CD14-positive monocyte (primary cell): ENCODE measurements at regions not wholly inside any gene's neighbourhood (a gene's known extent, or its start where the extent isn't known, plus 50 kb on each side); places are given as distances from the start of the nearest gene placed in this dataset.

Experiments used
- DNase-seq, 3 donors: peaks; one replicate each; pipeline ENCODE4 v3.0.0-alpha.2; 2011 to 2022
- H2AFZ ChIP-seq: 2 replicates; pipeline ENCODE4 v1.6.0; 2012; ENCODE audit warnings: mild to moderate bottlenecking, low read depth, low read length, inconsistent platforms; ENCODE audit not compliant: insufficient read depth, poor library complexity, severe bottlenecking
- H3K27ac ChIP-seq, 2 donors: 1 replicate in 1 of 2; 2 replicates in 1 of 2; pipeline ENCODE4 v1.5.1; 2012 to 2013; ENCODE audit warnings: low read length in 2 of 2, control low read depth in 1 of 2, inconsistent platforms in 1 of 2, low read depth in 1 of 2, mild to moderate bottlenecking in 1 of 2
- H3K27me3 ChIP-seq, 2 donors: one replicate each; pipeline versions ENCODE4 v1.6.0 to v1.6.1; 2011 to 2013; ENCODE audit warnings: low read length in 2 of 2; ENCODE audit not compliant: control insufficient read depth in 2 of 2, insufficient read depth in 2 of 2
- H3K36me3 ChIP-seq, 2 donors: replicated peaks in 1 of 2; 1 replicate in 1 of 2; 2 replicates in 1 of 2; pipeline versions ENCODE4 v1.5.1 to v1.6.1; 2012 to 2013; ENCODE audit warnings: low read length in 2 of 2, control low read depth in 1 of 2, inconsistent platforms in 1 of 2, mild to moderate bottlenecking in 1 of 2; ENCODE audit not compliant: insufficient read depth in 2 of 2, control insufficient read depth in 1 of 2
- H3K4me1 ChIP-seq, 2 donors: 1 replicate in 1 of 2; 2 replicates in 1 of 2; pipeline versions ENCODE4 v1.5.1 to v1.6.1; 2012 to 2013; ENCODE audit warnings: low read length in 2 of 2, control low read depth in 1 of 2, inconsistent platforms in 1 of 2, mild to moderate bottlenecking in 1 of 2, moderate library complexity in 1 of 2; ENCODE audit not compliant: insufficient read depth in 2 of 2, control insufficient read depth in 1 of 2
- H3K4me2 ChIP-seq: replicated peaks from 2 replicates; pipeline ENCODE3; 2012; ENCODE audit warnings: low read length, moderate library complexity, mild to moderate bottlenecking; ENCODE audit not compliant: poor library complexity, severe bottlenecking; ENCODE audit errors: extremely low read depth
- H3K4me3 ChIP-seq, 3 experiments: fragments of 200-600 bp in 1 of 3; sonication (generic) in 1 of 3; replicated peaks in 1 of 3; 1 replicate in 2 of 3; 2 replicates in 1 of 3; pipeline ENCODE4 v1.5.1; 2011 to 2013; ENCODE audit warnings: low read length in 3 of 3, mild to moderate bottlenecking in 3 of 3, control low read depth in 2 of 3, low read depth in 2 of 3, inconsistent platforms in 1 of 3, moderate library complexity in 1 of 3
- H3K79me2 ChIP-seq: 2 replicates; pipeline ENCODE4 v1.6.0; 2012; ENCODE audit warnings: mild to moderate bottlenecking, control low read depth, inconsistent platforms, low read length, moderate library complexity; ENCODE audit not compliant: insufficient read depth
- H3K9ac ChIP-seq: 2 replicates; pipeline ENCODE4 v1.6.0; 2017; ENCODE audit warnings: low read length, mild to moderate bottlenecking; ENCODE audit not compliant: insufficient read depth, poor library complexity, severe bottlenecking
- H3K9me3 ChIP-seq, 2 donors: replicated peaks in 1 of 2; 1 replicate in 1 of 2; 2 replicates in 1 of 2; pipeline versions ENCODE4 v1.5.1 to v1.6.1; 2012 to 2013; ENCODE audit warnings: low read length in 2 of 2, control low read depth in 1 of 2; ENCODE audit not compliant: control insufficient read depth in 1 of 2, insufficient read depth in 1 of 2
- H4K20me1 ChIP-seq: 2 replicates; pipeline ENCODE4 v1.6.0; 2012; ENCODE audit warnings: mild to moderate bottlenecking, low read length, control low read depth, moderate library complexity; ENCODE audit not compliant: insufficient read depth
- H3K27ac Mint-ChIP-seq, 7 donors: one replicate each; pipeline ENCODE4 v1.8.0; 2020; ENCODE audit warnings: mild to moderate bottlenecking in 7 of 7, mixed read lengths in 7 of 7, moderate library complexity in 6 of 7, inconsistent platforms in 2 of 7
- H3K27me3 Mint-ChIP-seq, 3 donors: one replicate each; pipeline ENCODE4 v1.8.0; 2021 to 2022; ENCODE audit warnings: low read depth in 3 of 3, mild to moderate bottlenecking in 3 of 3, mixed read lengths in 3 of 3, moderate library complexity in 3 of 3, inconsistent platforms in 1 of 3
- H3K36me3 Mint-ChIP-seq, 2 donors: one replicate each; pipeline ENCODE4 v1.8.0; 2020; ENCODE audit warnings: mixed read lengths in 2 of 2, inconsistent platforms in 1 of 2, mild to moderate bottlenecking in 1 of 2
- H3K4me1 Mint-ChIP-seq: one replicate; pipeline ENCODE4 v1.8.0; 2020; ENCODE audit warnings: mild to moderate bottlenecking, mixed read lengths
- H3K4me3 Mint-ChIP-seq, 2 donors: one replicate each; pipeline ENCODE4 v1.8.0; 2020; ENCODE audit warnings: mild to moderate bottlenecking in 2 of 2, mixed read lengths in 2 of 2, moderate library complexity in 1 of 2
- H3K9me3 Mint-ChIP-seq, 7 donors: one replicate each; pipeline ENCODE4 v1.8.0; 2020 to 2022; ENCODE audit warnings: mixed read lengths in 7 of 7, mild to moderate bottlenecking in 6 of 7, moderate library complexity in 6 of 7, inconsistent platforms in 2 of 7
- CTCF ChIP-seq: fragments of 200-600 bp; IDR thresholded peaks from one replicate; pipeline ENCODE4 v1.8.0; 2022; ENCODE audit warnings: antibody characterized with exemption, mild to moderate bottlenecking
- WGBS: methylation state at CpG from one replicate; pipeline ENCODE4 v1.1.5; 2013; ENCODE audit warnings: missing lambda C conversion rate; ENCODE audit not compliant: insufficient coverage; 5-methylcytosine and 5-hydroxymethylcytosine counted together
- intact Hi-C, 2 donors: fragments of 100-400 bp; cut with micrococcal nuclease; formaldehyde crosslinking; loops; one replicate each; pipeline versions ENCODE4 v1.15.0 to v1.15.1; 2023

- no peak overlapping the region for H3K4me3 ChIP-seq
- no peaks in the 10 kb centered on the region for H4K20me1 ChIP-seq
- H3K36me3 Mint-ChIP-seq, result no peaks in the 10 kb centered on the region
- WGBS, result no CpG with 5 or more reads among the region's 3 CpGs
- H3K9me3 Mint-ChIP-seq, result peaks cover 0 to 4% (median 2%) of the 10 kb centered on the region in 7 donors
- no peak overlapping the region for H2AFZ ChIP-seq
- no peaks in the 10 kb centered on the region for H3K9me3 ChIP-seq
- H3K4me1 ChIP-seq, result no peaks in the 10 kb centered on the region
- no peak overlapping the region for H3K9ac ChIP-seq
- no peak overlapping the region for H3K27ac ChIP-seq
- peaks cover 3 to 8% (median 7%) of the 10 kb centered on the region in 3 donors for H3K27me3 Mint-ChIP-seq
- no peak overlapping the region for H3K4me2 ChIP-seq
- DNase-seq, result no peak
- no peaks in the 10 kb centered on the region for H3K79me2 ChIP-seq
- intact Hi-C loops, result no loop called here
- no peaks in the 10 kb centered on the region for H3K36me3 ChIP-seq
- TF ChIP-seq CTCF, result no peak
- no peak overlapping the region for H3K4me3 Mint-ChIP-seq
- H3K4me1 Mint-ChIP-seq, result no peaks in the 10 kb centered on the region
- H3K27ac Mint-ChIP-seq, result peak overlapping the region in 1 of 7 donors; percentile 41
- peaks cover 0 to 3% of the 10 kb centered on the region in 2 donors for H3K27me3 ChIP-seq
These were observed 192.8 kb upstream of the B3GAT1 start for GRCh38 chr11:134604886-134605285.

GRCh38 chr11:134599299-134599771 lies 187.3 kb upstream of the B3GAT1 start:
- intact Hi-C loops, result no loop called here
- no peaks in the 10 kb centered on the region for H4K20me1 ChIP-seq
- H3K4me1 Mint-ChIP-seq, result peaks cover 2% of the 10 kb centered on the region
- no peak overlapping the region for H3K4me3 ChIP-seq
- H3K9me3 Mint-ChIP-seq, result peaks cover 0 to 4% (median 0%) of the 10 kb centered on the region in 7 donors
- H3K27ac Mint-ChIP-seq, result no peak overlapping the region
- no peaks in the 10 kb centered on the region for H3K36me3 Mint-ChIP-seq
- H3K27ac ChIP-seq, result no peak overlapping the region
- H3K4me1 ChIP-seq, result no peaks in the 10 kb centered on the region
- no peaks in the 10 kb centered on the region for H3K9me3 ChIP-seq
- no peaks in the 10 kb centered on the region for H3K36me3 ChIP-seq
- no peak for DNase-seq
- H3K9ac ChIP-seq, result no peak overlapping the region
- no peaks in the 10 kb centered on the region for H3K79me2 ChIP-seq
- 57% methylated on average over 3 of the region's 6 CpGs for WGBS
- no peak overlapping the region for H3K4me2 ChIP-seq
- peaks cover 6 to 11% (median 7%) of the 10 kb centered on the region in 3 donors for H3K27me3 Mint-ChIP-seq
- TF ChIP-seq CTCF, result no peak
- peaks cover 0 to 11% of the 10 kb centered on the region in 2 donors for H3K27me3 ChIP-seq
- H2AFZ ChIP-seq, result no peak overlapping the region
- H3K4me3 Mint-ChIP-seq, result no peak overlapping the region
